Lower leg skin (tissue), 3 donors: ENCODE measurements at regions not wholly inside any gene's neighbourhood (a gene's known extent, or its start where the extent isn't known, plus 50 kb on each side); places are given as distances from the start of the nearest gene placed in this dataset.

Experiments used
- CTCF ChIP-seq, 3 donors: fragments of 450-650 bp; IDR thresholded peaks; one replicate each; pipeline ENCODE4 v1.5.1; 2016; ENCODE audit warnings: antibody characterized with exemption in 3 of 3, mild to moderate bottlenecking in 3 of 3, moderate library complexity in 2 of 3
- POLR2A ChIP-seq, 2 donors: fragments of 450-650 bp; IDR thresholded peaks; one replicate each; pipeline ENCODE4 v1.6.1; 2016 to 2017; ENCODE audit warnings: antibody characterized with exemption in 2 of 2, mild to moderate bottlenecking in 1 of 2, moderate library complexity in 1 of 2

GRCh38 chr2:15748736-15749323 is 157.2 kb downstream of the DDX1 start:
- TF ChIP-seq CTCF (IDR thresholded peaks at IDR 0.05) (no peak), POLR2A (IDR thresholded peaks at IDR 0.05) (no peak)
